ENCODE measurements at regions not wholly inside any gene's neighbourhood (a gene's known extent, or its start where the extent isn't known, plus 50 kb on each side); places are given as distances from the start of the nearest gene placed in this dataset.

GRCh38 chr6:1087154-1087843 lies 224.6 kb upstream of the FOXQ1 start:
- no peak for TF ChIP-seq CTCF (IDR thresholded peaks at IDR 0.05)

- TF ChIP-seq CTCF (IDR thresholded peaks at IDR 0.05) = no peak
Observed at GRCh38 chr6:1086446-1087153, 225.3 kb upstream of the FOXQ1 start.

DNA sequence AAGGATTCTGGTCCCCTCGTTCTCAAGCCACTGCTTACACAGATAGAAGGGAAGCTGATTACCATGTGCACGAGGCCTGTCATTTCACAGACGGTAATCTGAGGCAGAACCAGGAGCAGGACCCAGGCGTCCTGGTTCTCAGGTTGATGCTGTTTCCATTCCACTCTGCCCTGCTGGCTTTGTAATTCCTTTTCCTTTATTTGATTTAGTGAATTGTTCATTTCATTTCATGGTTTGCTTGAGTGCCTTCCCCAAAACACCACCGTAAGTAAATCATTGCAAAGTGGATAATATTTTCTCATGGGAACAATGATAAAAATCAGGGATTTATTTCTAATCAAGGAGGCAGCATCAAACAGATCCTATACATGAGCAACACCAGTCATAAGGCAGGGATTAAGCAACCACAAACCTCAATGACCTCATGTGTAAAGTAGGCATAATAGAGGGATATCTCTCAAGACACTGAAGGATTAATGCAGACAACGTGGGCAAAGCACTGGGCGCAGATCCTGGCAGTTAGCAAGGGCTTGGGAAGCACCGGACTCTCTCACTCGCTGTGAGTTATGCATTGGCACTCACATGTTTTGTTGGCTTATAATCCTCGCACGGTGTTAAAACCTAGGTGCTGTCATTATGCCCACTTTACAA lies 229.5 kb upstream of the FOXQ1 start:
- no peak for TF ChIP-seq CTCF (IDR thresholded peaks at IDR 0.05)

- TF ChIP-seq CTCF (IDR thresholded peaks at IDR 0.05) = no peak
Observed at GRCh38 chr6:1081551-1082284, 230.2 kb upstream of the FOXQ1 start.

- no peak for TF ChIP-seq CTCF (IDR thresholded peaks at IDR 0.05)
Observed at GRCh38 chr6:1080453-1081337, 231.2 kb upstream of the FOXQ1 start.

- no peak for TF ChIP-seq CTCF (IDR thresholded peaks at IDR 0.05)
Observed at GRCh38 chr6:1079525-1079924, 232.4 kb upstream of the FOXQ1 start.
